ENCODE measurements at regions not wholly inside any gene's neighbourhood (a gene's known extent, or its start where the extent isn't known, plus 50 kb on each side); places are given as distances from the start of the nearest gene placed in this dataset.

DNA sequence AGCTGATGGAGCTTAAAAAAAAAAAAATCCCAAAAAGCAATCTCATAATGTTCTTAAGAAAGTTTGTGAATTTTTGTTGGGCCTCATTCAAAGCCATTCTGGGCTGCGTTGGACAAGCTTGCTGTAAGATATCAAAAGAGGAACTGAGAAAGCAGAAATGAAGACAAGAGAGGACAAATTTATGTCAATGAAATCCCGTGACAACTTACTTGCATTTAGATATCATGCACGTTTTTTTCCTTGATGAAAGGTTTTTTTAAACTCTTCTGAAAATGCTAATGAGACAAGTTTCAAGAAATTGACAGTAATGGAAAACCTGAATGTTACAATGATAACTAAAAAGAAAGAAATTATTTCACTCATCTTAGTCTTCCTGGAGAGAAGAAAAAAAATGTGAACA is 662.9 kb downstream of the SQOR start:
- TF ChIP-seq, protein P1, sequence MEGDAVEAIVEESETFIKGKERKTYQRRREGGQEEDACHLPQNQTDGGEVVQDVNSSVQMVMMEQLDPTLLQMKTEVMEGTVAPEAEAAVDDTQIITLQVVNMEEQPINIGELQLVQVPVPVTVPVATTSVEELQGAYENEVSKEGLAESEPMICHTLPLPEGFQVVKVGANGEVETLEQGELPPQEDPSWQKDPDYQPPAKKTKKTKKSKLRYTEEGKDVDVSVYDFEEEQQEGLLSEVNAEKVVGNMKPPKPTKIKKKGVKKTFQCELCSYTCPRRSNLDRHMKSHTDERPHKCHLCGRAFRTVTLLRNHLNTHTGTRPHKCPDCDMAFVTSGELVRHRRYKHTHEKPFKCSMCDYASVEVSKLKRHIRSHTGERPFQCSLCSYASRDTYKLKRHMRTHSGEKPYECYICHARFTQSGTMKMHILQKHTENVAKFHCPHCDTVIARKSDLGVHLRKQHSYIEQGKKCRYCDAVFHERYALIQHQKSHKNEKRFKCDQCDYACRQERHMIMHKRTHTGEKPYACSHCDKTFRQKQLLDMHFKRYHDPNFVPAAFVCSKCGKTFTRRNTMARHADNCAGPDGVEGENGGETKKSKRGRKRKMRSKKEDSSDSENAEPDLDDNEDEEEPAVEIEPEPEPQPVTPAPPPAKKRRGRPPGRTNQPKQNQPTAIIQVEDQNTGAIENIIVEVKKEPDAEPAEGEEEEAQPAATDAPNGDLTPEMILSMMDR (IDR thresholded peaks at IDR 0.05; ENCODE audit: low read depth, low read length, missing input control): no peak
- TF ChIP-seq, protein P2, sequence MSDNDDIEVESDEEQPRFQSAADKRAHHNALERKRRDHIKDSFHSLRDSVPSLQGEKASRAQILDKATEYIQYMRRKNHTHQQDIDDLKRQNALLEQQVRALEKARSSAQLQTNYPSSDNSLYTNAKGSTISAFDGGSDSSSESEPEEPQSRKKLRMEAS (IDR thresholded peaks at IDR 0.05): no peak
